ENCODE measurements at regions not wholly inside any gene's neighbourhood (a gene's known extent, or its start where the extent isn't known, plus 50 kb on each side); places are given as distances from the start of the nearest gene placed in this dataset.

DNA sequence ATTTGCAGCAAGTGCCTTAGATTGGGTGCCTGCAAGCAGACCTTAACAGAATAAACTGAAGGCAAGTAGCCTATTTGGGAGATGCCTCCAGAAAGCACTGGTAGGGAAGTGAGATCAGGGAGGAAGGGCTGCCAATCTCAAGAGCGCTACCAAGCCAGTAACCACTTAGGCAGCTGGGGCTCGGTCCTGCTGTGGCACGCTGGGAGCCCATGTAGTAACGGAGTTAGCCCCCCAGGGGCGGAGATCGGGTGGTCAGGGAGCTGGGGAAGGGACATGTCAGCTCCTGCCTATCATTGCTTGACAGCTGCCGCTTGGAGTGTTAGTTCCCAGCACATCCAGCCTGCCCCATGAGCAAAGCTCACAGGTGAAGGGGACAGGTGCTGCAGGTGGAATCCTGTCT, 127.0 kb downstream of the CEBPB start:
- TF ChIP-seq, protein P1, sequence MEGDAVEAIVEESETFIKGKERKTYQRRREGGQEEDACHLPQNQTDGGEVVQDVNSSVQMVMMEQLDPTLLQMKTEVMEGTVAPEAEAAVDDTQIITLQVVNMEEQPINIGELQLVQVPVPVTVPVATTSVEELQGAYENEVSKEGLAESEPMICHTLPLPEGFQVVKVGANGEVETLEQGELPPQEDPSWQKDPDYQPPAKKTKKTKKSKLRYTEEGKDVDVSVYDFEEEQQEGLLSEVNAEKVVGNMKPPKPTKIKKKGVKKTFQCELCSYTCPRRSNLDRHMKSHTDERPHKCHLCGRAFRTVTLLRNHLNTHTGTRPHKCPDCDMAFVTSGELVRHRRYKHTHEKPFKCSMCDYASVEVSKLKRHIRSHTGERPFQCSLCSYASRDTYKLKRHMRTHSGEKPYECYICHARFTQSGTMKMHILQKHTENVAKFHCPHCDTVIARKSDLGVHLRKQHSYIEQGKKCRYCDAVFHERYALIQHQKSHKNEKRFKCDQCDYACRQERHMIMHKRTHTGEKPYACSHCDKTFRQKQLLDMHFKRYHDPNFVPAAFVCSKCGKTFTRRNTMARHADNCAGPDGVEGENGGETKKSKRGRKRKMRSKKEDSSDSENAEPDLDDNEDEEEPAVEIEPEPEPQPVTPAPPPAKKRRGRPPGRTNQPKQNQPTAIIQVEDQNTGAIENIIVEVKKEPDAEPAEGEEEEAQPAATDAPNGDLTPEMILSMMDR (conservative IDR thresholded peaks at IDR 0.05; ENCODE audit: low read length) = no peak
- TF ChIP-seq EZH2phosphoT487 (IDR thresholded peaks at IDR 0.05; ENCODE audit: borderline replicate concordance) = no peak

Measured in Loucy (cell line).